Natural killer cell (primary cell): ENCODE measurements at regions not wholly inside any gene's neighbourhood (a gene's known extent, or its start where the extent isn't known, plus 50 kb on each side); places are given as distances from the start of the nearest gene placed in this dataset.

ENCODE experiments used
- ATAC-seq, 3 donors: fragments of 150-1000 bp in 2 of 3; fragments of 200-7000 bp in 1 of 3; cut with Tn5 transposase; 1 replicate in 1 of 3; 2 replicates in 2 of 3; pipeline ENCODE4 v1.10.0; 2021; ENCODE audit warnings: mild to moderate bottlenecking in 2 of 3, moderate library complexity in 2 of 3
- DNase-seq, 2 donors: peaks; one replicate each; pipeline versions ENCODE4 v3.0.0 to v3.0.0-alpha.2; 2013 to 2021; ENCODE audit warnings: mixed read lengths in 1 of 2
- H3K27ac ChIP-seq: one replicate; pipeline ENCODE4 v1.5.1; 2013; ENCODE audit warnings: mild to moderate bottlenecking, low read length
- H3K27me3 ChIP-seq: one replicate; pipeline ENCODE4 v1.6.1; 2013; ENCODE audit warnings: low read length; ENCODE audit not compliant: control insufficient read depth, insufficient read depth
- H3K36me3 ChIP-seq: one replicate; pipeline ENCODE4 v1.6.1; 2013; ENCODE audit warnings: low read length; ENCODE audit not compliant: control insufficient read depth, insufficient read depth
- H3K4me1 ChIP-seq: one replicate; pipeline ENCODE4 v1.6.1; 2013; ENCODE audit warnings: low read length; ENCODE audit not compliant: control insufficient read depth, insufficient read depth
- H3K4me3 ChIP-seq: one replicate; pipeline ENCODE4 v1.5.1; 2013; ENCODE audit warnings: low read length
- H3K9me3 ChIP-seq: one replicate; pipeline ENCODE4 v1.6.1; 2013; ENCODE audit warnings: low read length; ENCODE audit not compliant: control insufficient read depth, insufficient read depth
- H3K27ac Mint-ChIP-seq, 2 donors: one replicate each; pipeline ENCODE4 v1.8.0; 2022; ENCODE audit warnings: mild to moderate bottlenecking in 2 of 2, mixed read lengths in 2 of 2, moderate library complexity in 1 of 2
- H3K27me3 Mint-ChIP-seq, 2 donors: one replicate each; pipeline ENCODE4 v1.8.0; 2022; ENCODE audit warnings: low read depth in 2 of 2, mixed read lengths in 2 of 2
- H3K36me3 Mint-ChIP-seq: one replicate; pipeline ENCODE4 v1.8.0; 2022; ENCODE audit warnings: mixed read lengths
- H3K4me1 Mint-ChIP-seq, 2 donors: one replicate each; pipeline ENCODE4 v1.8.0; 2022; ENCODE audit warnings: mixed read lengths in 2 of 2
- H3K4me3 Mint-ChIP-seq: one replicate; pipeline ENCODE4 v1.8.0; 2022; ENCODE audit warnings: mild to moderate bottlenecking, moderate library complexity, mixed read lengths
- H3K9me3 Mint-ChIP-seq, 2 donors: one replicate each; pipeline ENCODE4 v1.8.0; 2022; ENCODE audit warnings: mixed read lengths in 2 of 2
- WGBS: methylation state at CpG from one replicate; pipeline ENCODE4 v1.1.7; 2013; ENCODE audit warnings: missing lambda C conversion rate; ENCODE audit not compliant: insufficient coverage; 5-methylcytosine and 5-hydroxymethylcytosine counted together
- intact Hi-C: fragments of 100-400 bp; cut with micrococcal nuclease; formaldehyde crosslinking; loops from one replicate; pipeline ENCODE4 v1.14.2; 2022
- TF ChIP-seq, protein P1 (sequence below): fragments of 200-600 bp; IDR thresholded peaks from one replicate; pipeline ENCODE4 v1.8.0; 2022; ENCODE audit warnings: antibody characterized with exemption

DNA sequence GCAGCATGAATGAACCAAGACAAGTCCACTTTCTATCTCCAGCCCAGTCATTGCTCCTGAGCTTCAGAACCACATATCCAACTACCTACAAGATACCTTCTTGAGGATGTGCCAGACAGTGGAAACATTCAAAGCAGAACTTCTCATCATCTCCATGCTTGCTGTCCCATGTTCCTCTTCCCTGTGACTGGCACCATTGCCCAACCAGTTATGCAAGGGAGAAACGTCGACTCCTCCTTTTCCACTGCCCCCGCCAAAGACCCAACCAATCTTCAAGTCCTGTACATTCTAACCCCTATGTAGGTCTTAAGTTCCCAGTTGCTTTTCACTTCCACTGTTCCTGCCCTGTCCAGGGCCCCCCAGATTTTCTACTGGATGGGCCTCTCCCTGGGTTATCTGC lies 225.7 kb downstream of the RPS24 start:
- Histone ChIP-seq H3K9me3 (no peaks in the 10 kb centered on the region), H3K27ac (no peak overlapping the region), H3K36me3 (no peaks in the 10 kb centered on the region), H3K4me3 (no peak overlapping the region), H3K27me3 (no peaks in the 10 kb centered on the region), H3K4me1 (no peaks in the 10 kb centered on the region)
- ATAC-seq (no peak), DNase-seq (no peak)
- H3K4me1 Mint-ChIP-seq: no peaks in the 10 kb centered on the region
- TF ChIP-seq, protein P1, sequence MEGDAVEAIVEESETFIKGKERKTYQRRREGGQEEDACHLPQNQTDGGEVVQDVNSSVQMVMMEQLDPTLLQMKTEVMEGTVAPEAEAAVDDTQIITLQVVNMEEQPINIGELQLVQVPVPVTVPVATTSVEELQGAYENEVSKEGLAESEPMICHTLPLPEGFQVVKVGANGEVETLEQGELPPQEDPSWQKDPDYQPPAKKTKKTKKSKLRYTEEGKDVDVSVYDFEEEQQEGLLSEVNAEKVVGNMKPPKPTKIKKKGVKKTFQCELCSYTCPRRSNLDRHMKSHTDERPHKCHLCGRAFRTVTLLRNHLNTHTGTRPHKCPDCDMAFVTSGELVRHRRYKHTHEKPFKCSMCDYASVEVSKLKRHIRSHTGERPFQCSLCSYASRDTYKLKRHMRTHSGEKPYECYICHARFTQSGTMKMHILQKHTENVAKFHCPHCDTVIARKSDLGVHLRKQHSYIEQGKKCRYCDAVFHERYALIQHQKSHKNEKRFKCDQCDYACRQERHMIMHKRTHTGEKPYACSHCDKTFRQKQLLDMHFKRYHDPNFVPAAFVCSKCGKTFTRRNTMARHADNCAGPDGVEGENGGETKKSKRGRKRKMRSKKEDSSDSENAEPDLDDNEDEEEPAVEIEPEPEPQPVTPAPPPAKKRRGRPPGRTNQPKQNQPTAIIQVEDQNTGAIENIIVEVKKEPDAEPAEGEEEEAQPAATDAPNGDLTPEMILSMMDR: no peak
- no peak overlapping the region for H3K4me3 Mint-ChIP-seq
- WGBS: 92% methylated on average over 3 of the region's 3 CpGs
- H3K9me3 Mint-ChIP-seq: no peaks in the 10 kb centered on the region
- H3K27me3 Mint-ChIP-seq: peaks cover 0 to 4% of the 10 kb centered on the region in 2 donors
- H3K27ac Mint-ChIP-seq: no peak overlapping the region
- no peaks in the 10 kb centered on the region for H3K36me3 Mint-ChIP-seq
- intact Hi-C loops: no loop called here

DNA sequence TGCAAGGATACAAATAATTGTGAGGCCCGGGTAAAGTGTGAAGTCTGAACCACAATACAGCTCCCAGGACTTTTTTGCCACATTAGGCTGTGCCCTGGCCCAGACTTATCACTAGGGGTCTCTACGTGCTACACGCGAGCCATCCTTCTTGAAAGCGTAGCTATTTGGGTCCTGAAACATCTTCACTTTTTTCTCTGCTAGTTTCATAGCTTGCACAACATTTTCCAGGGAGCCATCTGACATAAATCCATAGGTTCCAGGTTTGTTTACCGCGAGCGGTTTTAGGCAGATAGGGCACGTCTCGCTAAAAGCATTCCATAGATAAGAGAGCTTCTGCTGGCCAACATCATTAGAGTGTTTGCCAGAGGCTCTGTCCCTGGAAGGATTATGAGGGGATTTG lies 226.5 kb downstream of the RPS24 start:
- DNase-seq (no peak), ATAC-seq (no peak)
- Mint-ChIP-seq H3K27ac (no peak overlapping the region), H3K9me3 (no peaks in the 10 kb centered on the region), H3K4me3 (no peak overlapping the region), H3K27me3 (peaks cover 0 to 4% of the 10 kb centered on the region in 2 donors), H3K4me1 (no peaks in the 10 kb centered on the region), H3K36me3 (no peaks in the 10 kb centered on the region)
- H3K36me3 ChIP-seq: no peaks in the 10 kb centered on the region
- H3K27ac ChIP-seq: no peak overlapping the region
- H3K9me3 ChIP-seq: no peaks in the 10 kb centered on the region
- TF ChIP-seq, protein P1: no peak
- intact Hi-C loops: no loop called here
- 92% methylated on average over 10 of the region's 10 CpGs for WGBS
- H3K4me1 ChIP-seq: no peaks in the 10 kb centered on the region
- no peak overlapping the region for H3K4me3 ChIP-seq
- no peaks in the 10 kb centered on the region for H3K27me3 ChIP-seq

DNA sequence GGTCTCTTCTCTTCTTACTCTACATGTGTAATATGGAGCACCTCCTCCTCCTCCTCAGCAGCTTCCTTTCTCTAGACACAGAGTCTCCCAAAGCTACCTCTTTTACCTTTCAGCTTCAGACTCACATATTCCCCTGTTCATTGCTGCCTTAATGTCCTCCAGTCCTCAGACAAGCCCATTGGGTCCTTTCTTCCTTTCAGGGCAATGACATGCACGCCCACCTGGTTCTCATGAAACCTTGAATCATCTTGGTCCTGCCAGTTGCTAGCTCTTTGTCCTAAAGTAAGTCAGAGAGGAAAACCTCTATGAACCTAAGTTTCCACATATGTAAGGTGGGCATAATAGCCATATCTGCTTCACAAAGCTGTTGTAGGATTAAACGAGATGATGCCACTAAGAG lies 227.0 kb downstream of the RPS24 start:
- Histone ChIP-seq H3K27ac (no peak overlapping the region), H3K4me3 (no peak overlapping the region), H3K4me1 (no peaks in the 10 kb centered on the region), H3K36me3 (no peaks in the 10 kb centered on the region), H3K27me3 (no peaks in the 10 kb centered on the region), H3K9me3 (no peaks in the 10 kb centered on the region)
- ATAC-seq (no peak), DNase-seq (no peak)
- Mint-ChIP-seq H3K9me3 (no peaks in the 10 kb centered on the region), H3K27ac (no peak overlapping the region), H3K4me1 (no peaks in the 10 kb centered on the region), H3K4me3 (no peak overlapping the region), H3K36me3 (no peaks in the 10 kb centered on the region), H3K27me3 (peaks cover 0 to 4% of the 10 kb centered on the region in 2 donors)
- intact Hi-C loops: no loop called here
- 91% methylated on average over 2 of the region's 2 CpGs for WGBS
- TF ChIP-seq, protein P1: no peak

DNA sequence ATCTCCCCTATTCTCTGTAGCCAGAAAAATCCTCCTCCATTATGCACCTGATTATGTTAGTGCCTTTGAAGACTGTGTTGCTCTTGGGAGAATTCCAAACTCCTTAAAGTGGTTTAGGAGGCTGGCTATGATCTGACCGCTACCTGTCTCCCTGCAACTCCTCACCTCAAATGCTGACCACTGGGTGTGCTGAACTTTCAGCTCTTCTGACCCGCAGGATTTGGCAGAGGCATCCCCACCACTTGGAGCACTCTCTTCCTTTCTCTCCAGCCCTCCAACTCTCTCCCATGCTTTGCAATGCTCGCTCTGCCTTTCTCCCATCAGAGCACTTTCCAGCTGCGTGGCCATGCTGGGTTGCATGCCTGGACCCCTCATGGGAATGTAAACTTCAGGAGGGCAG lies 227.6 kb downstream of the RPS24 start:
- no peak overlapping the region for H3K27ac Mint-ChIP-seq
- no peaks in the 10 kb centered on the region for H3K4me1 Mint-ChIP-seq
- Histone ChIP-seq H3K36me3 (no peaks in the 10 kb centered on the region), H3K4me3 (no peak overlapping the region), H3K9me3 (no peaks in the 10 kb centered on the region), H3K27me3 (no peaks in the 10 kb centered on the region), H3K27ac (no peak overlapping the region), H3K4me1 (no peaks in the 10 kb centered on the region)
- no peaks in the 10 kb centered on the region for H3K36me3 Mint-ChIP-seq
- no peak for ATAC-seq
- no peak overlapping the region for H3K4me3 Mint-ChIP-seq
- intact Hi-C loops: no loop called here
- 88% methylated on average over 4 of the region's 4 CpGs for WGBS
- peaks cover 0 to 4% of the 10 kb centered on the region in 2 donors for H3K27me3 Mint-ChIP-seq
- no peaks in the 10 kb centered on the region for H3K9me3 Mint-ChIP-seq
- no peak for DNase-seq
- TF ChIP-seq, protein P1: no peak
